Stimulated activated CD4-positive, alpha-beta T cell treated with anti-CD3 and anti-CD28 coated beads, Interleukin-12 subunit alpha, Interleukin-12 subunit beta, amount 100 ng/mL, for 4 hours (primary cell): ENCODE measurements at regions not wholly inside any gene's neighbourhood (a gene's known extent, or its start where the extent isn't known, plus 50 kb on each side); places are given as distances from the start of the nearest gene placed in this dataset.

Source experiments
- DNase-seq: peaks from one replicate; pipeline ENCODE4 v3.0.0-alpha.2; 2020

DNA sequence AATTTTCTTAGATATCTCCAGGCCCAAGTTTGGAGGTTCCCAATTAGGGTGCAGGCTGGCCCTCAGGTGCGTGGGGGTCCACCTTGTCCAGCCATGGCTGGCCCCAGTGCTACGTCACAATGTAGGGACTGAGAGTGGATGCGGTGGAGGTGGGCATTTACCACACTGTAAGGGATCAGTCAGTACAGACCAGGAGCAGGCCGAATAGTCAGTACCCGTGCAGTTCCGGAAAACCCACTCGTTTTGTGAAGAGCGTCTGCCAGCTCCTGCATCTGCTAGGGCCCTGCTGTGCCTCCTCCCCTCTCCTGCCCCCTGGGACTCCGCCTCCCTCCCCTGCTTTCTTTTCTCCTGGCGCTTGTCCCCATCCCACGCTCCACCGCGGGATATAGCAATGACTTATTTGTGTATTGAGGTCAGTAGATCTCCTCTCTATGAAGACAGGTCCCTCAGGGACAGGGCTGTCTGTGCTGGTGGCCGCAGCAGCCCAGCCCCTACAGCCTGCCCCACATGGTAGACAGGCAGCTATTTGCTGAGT is 50.4 kb upstream of the SEPTIN5 start:
- no peak for DNase-seq

DNA sequence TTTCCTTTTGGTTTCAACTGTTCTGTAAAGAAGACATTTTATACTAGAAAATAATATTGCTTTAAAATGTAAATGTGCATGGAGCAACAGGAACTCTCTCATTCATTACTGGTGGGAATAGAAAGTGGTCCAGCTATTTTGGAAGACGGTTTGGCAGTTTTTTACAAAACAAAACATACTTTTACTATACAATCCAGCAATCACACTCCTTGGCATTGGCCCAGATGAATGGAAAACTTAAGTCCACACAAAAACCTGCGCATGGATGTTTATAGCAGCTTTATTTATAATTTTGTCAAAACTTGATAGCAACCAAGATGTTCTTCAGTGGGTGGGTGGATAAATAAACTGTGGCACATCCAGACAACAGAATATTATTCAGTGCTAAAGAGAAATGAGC is 49.9 kb upstream of the SEPTIN5 start:
- DNase-seq: no peak
